Peyer's patch (tissue), 4 donors: ENCODE measurements at regions not wholly inside any gene's neighbourhood (a gene's known extent, or its start where the extent isn't known, plus 50 kb on each side); places are given as distances from the start of the nearest gene placed in this dataset.

Experiments
- POLR2A ChIP-seq, 2 donors: fragments of 450-650 bp; IDR thresholded peaks; one replicate each; pipeline ENCODE4 v1.5.1; 2017; ENCODE audit warnings: antibody characterized with exemption in 2 of 2, mild to moderate bottlenecking in 2 of 2, moderate library complexity in 2 of 2
- TF ChIP-seq, protein P1 (sequence below), 6 experiments: fragments of 450-650 bp in 4 of 6; fragments of 200-600 bp in 2 of 6; sonication (generic) in 1 of 6; IDR thresholded peaks; one replicate each; pipeline ENCODE4 v1.5.1; 2017 to 2019; ENCODE audit warnings: antibody characterized with exemption in 6 of 6, mild to moderate bottlenecking in 3 of 6, moderate library complexity in 1 of 6

DNA sequence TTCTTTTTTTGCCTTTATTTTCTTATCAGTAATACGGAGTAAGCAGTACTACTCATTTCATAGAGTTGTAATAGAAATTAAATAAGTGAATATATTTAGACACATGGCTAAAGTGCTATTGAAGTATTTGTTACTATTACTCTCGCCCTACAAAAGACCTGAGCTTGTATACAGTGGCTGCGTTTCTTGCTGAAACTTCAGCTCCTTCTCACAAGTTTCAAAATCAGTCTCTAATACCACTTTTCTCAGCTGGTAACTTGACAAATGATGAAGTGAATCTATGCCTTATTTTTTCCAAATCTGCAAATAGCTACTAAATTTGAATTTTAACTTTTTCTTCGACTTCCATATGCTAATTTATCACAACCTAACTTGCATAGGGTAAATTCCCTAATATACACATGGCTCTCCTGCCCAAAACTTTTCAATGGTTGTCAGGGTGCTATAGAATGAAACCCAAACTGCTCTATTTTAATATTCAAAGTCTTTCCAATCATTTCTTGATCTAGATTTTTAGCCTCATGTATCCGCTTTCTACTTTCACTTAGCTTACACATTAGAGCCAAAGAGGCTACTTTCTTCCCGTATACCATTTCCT is 347.8 kb upstream of the GULP1 start:
- TF ChIP-seq, protein P1, sequence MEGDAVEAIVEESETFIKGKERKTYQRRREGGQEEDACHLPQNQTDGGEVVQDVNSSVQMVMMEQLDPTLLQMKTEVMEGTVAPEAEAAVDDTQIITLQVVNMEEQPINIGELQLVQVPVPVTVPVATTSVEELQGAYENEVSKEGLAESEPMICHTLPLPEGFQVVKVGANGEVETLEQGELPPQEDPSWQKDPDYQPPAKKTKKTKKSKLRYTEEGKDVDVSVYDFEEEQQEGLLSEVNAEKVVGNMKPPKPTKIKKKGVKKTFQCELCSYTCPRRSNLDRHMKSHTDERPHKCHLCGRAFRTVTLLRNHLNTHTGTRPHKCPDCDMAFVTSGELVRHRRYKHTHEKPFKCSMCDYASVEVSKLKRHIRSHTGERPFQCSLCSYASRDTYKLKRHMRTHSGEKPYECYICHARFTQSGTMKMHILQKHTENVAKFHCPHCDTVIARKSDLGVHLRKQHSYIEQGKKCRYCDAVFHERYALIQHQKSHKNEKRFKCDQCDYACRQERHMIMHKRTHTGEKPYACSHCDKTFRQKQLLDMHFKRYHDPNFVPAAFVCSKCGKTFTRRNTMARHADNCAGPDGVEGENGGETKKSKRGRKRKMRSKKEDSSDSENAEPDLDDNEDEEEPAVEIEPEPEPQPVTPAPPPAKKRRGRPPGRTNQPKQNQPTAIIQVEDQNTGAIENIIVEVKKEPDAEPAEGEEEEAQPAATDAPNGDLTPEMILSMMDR (IDR thresholded peaks at IDR 0.05): no peak
- no peak for TF ChIP-seq POLR2A (IDR thresholded peaks at IDR 0.05)
